PFSK-1 (cell line): ENCODE measurements at regions not wholly inside any gene's neighbourhood (a gene's known extent, or its start where the extent isn't known, plus 50 kb on each side); places are given as distances from the start of the nearest gene placed in this dataset.

ENCODE experiments used
- POLR2AphosphoS5 ChIP-seq: IDR thresholded peaks from 2 replicates; pipeline ENCODE4 v1.6.1; 2012; ENCODE audit warnings: low read depth, mild to moderate bottlenecking, control low read depth, low read length, moderate library complexity
- REST ChIP-seq, 2 experiments: IDR thresholded peaks; 2 replicates each; pipeline versions ENCODE4 v1.6.1 to v1.8.0; 2011 to 2012; ENCODE audit warnings: low read depth in 2 of 2, low read length in 2 of 2, control low read depth in 1 of 2, inconsistent platforms in 1 of 2, mild to moderate bottlenecking in 1 of 2, moderate library complexity in 1 of 2; ENCODE audit not compliant: insufficient read depth in 1 of 2

GRCh38 chr12:23303220-23303619, 646.2 kb downstream of the SOX5 start:
- TF ChIP-seq POLR2AphosphoS5 (no peak), REST (IDR thresholded peaks at IDR 0.05; ENCODE audit: insufficient read depth in 1 of 2, low read depth in 2 of 2, low read length in 2 of 2) (no peak)
